IMR-90 (cell line): ENCODE measurements at regions not wholly inside any gene's neighbourhood (a gene's known extent, or its start where the extent isn't known, plus 50 kb on each side); places are given as distances from the start of the nearest gene placed in this dataset.

Experiments used
- ATAC-seq: fragments of 200-7000 bp; cut with Tn5 transposase; 2 replicates; pipeline ENCODE4 v1.9.1; 2020; ENCODE audit warnings: low read depth, mild to moderate bottlenecking, moderate library complexity
- BruUV-seq: library from RNA; stranded (reverse); fragments of 400-500 nt; replicated peaks from 2 replicates; lab custom pipeline; 2021; lab: Mats Ljungman, UMichigan
- CTCF ChIA-PET: fragments of 300-600 bp; formaldehyde crosslinking; extraction: SDS; loops from one replicate; lab custom pipeline; 2021; ENCODE audit warnings: antibody characterized with exemption; lab: Yijun Ruan, JAX
- POLR2A ChIA-PET: fragments of 300-600 bp; sonication (Branson Sonifier 250); formaldehyde crosslinking; loops from one replicate; lab custom pipeline; 2022; ENCODE audit warnings: antibody characterized with exemption; ENCODE audit not compliant: unreplicated experiment; lab: Charles Lee
- DNase-seq: peaks from one replicate; pipeline ENCODE4 v3.0.0; 2013
- H2AFZ ChIP-seq: replicated peaks from 2 replicates; pipeline ENCODE3; 2013; ENCODE audit warnings: low read length, mild to moderate bottlenecking; ENCODE audit not compliant: poor library complexity
- H2AK5ac ChIP-seq: 2 replicates; pipeline ENCODE4 v1.6.1; 2013; ENCODE audit warnings: low read depth, low read length, inconsistent platforms
- H2AK9ac ChIP-seq: replicated peaks from 2 replicates; pipeline ENCODE3; 2013; ENCODE audit warnings: mild to moderate bottlenecking, low read depth, low read length, moderate library complexity; ENCODE audit not compliant: poor library complexity
- H2BK120ac ChIP-seq: 2 replicates; pipeline ENCODE4 v1.6.1; 2013; ENCODE audit warnings: low read depth, low read length, inconsistent platforms
- H2BK15ac ChIP-seq: 3 replicates; pipeline ENCODE4 v1.6.1; 2013; ENCODE audit warnings: low read depth, low read length, inconsistent platforms
- H2BK20ac ChIP-seq: 2 replicates; pipeline ENCODE4 v1.6.1; 2013; ENCODE audit warnings: low read depth, mild to moderate bottlenecking, inconsistent platforms, low read length, moderate library complexity
- H2BK5ac ChIP-seq: 2 replicates; pipeline ENCODE4 v1.6.1; 2013; ENCODE audit warnings: mild to moderate bottlenecking, low read depth, low read length, inconsistent platforms; ENCODE audit not compliant: poor library complexity, severe bottlenecking
- H3K14ac ChIP-seq: replicated peaks from 2 replicates; pipeline ENCODE4 v1.6.1; 2013; ENCODE audit warnings: low read depth, low read length, inconsistent platforms
- H3K18ac ChIP-seq: 2 replicates; pipeline ENCODE4 v1.6.1; 2013; ENCODE audit warnings: low read depth, low read length, control low read depth
- H3K23ac ChIP-seq: 2 replicates; pipeline ENCODE4 v1.6.1; 2013; ENCODE audit warnings: low read depth, low read length, inconsistent platforms
- H3K27ac ChIP-seq: 2 replicates; pipeline ENCODE4 v1.5.1; 2013; ENCODE audit warnings: mild to moderate bottlenecking, control low read depth, low read length; ENCODE audit not compliant: insufficient read depth
- H3K27me3 ChIP-seq: 2 replicates; pipeline ENCODE4 v1.6.1; 2013; ENCODE audit warnings: low read length; ENCODE audit not compliant: control insufficient read depth, insufficient read depth
- H3K36me3 ChIP-seq: 2 replicates; pipeline ENCODE4 v1.6.1; 2013; ENCODE audit warnings: low read length, mixed read lengths; ENCODE audit not compliant: control insufficient read depth, insufficient read depth
- H3K4ac ChIP-seq: 2 replicates; pipeline ENCODE4 v1.6.1; 2013; ENCODE audit warnings: low read depth, low read length, inconsistent platforms
- H3K4me1 ChIP-seq: 2 replicates; pipeline ENCODE4 v1.6.1; 2013; ENCODE audit warnings: low read length, mixed read lengths; ENCODE audit not compliant: control insufficient read depth, insufficient read depth
- H3K4me2 ChIP-seq: 2 replicates; pipeline ENCODE4 v1.6.1; 2013; ENCODE audit warnings: low read depth, mild to moderate bottlenecking, control low read depth, low read length, moderate library complexity
- H3K4me3 ChIP-seq: 2 replicates; pipeline ENCODE4 v1.5.1; 2013; ENCODE audit warnings: low read depth, mild to moderate bottlenecking, control low read depth, low read length, moderate library complexity; ENCODE audit not compliant: insufficient read depth
- H3K56ac ChIP-seq: 2 replicates; pipeline ENCODE4 v1.6.1; 2013; ENCODE audit warnings: low read length, inconsistent platforms; ENCODE audit not compliant: insufficient read depth; ENCODE audit errors: extremely low read depth
- H3K79me1 ChIP-seq, 2 experiments: 2 replicates each; pipeline ENCODE4 v1.6.1; 2013; ENCODE audit warnings: low read length in 2 of 2, inconsistent platforms in 1 of 2, low read depth in 1 of 2
- H3K9ac ChIP-seq: 2 replicates; pipeline ENCODE4 v1.6.1; 2013; ENCODE audit warnings: low read depth, low read length, control low read depth
- H3K9me1 ChIP-seq: 2 replicates; pipeline ENCODE4 v1.6.1; 2013; ENCODE audit warnings: low read length, inconsistent platforms; ENCODE audit not compliant: insufficient read depth
- H3K9me3 ChIP-seq: 2 replicates; pipeline ENCODE4 v1.6.1; 2013; ENCODE audit warnings: low read length; ENCODE audit not compliant: control insufficient read depth, insufficient read depth
- H4K20me1 ChIP-seq: 2 replicates; pipeline ENCODE4 v1.6.1; 2013; ENCODE audit warnings: low read length, inconsistent platforms; ENCODE audit not compliant: insufficient read depth
- H4K5ac ChIP-seq: 2 replicates; pipeline ENCODE4 v1.6.1; 2013; ENCODE audit warnings: mild to moderate bottlenecking, low read depth, low read length, control low read depth
- H4K8ac ChIP-seq, 2 experiments: 2 replicates each; pipeline ENCODE4 v1.6.1; 2013; ENCODE audit warnings: low read depth in 2 of 2, low read length in 2 of 2, control low read depth in 1 of 2, inconsistent platforms in 1 of 2
- H4K91ac ChIP-seq: 2 replicates; pipeline ENCODE4 v1.6.1; 2013; ENCODE audit warnings: low read depth, low read length, inconsistent platforms; ENCODE audit not compliant: insufficient read depth
- BHLHE40 ChIP-seq: fragments of 150-350 bp; IDR thresholded peaks from 2 replicates; pipeline ENCODE4 v1.6.1; 2016; ENCODE audit warnings: mild to moderate bottlenecking, low read depth, low read length
- CEBPB ChIP-seq: IDR thresholded peaks from 2 replicates; pipeline ENCODE4 v1.6.1; 2012; ENCODE audit warnings: low read depth, low read length, improper control_type of control experiment
- CHD1 ChIP-seq: IDR thresholded peaks from 2 replicates; pipeline ENCODE4 v1.6.1; 2012; ENCODE audit warnings: low read depth, low read length, improper control_type of control experiment
- FOS ChIP-seq: fragments of 150-350 bp; IDR thresholded peaks from 2 replicates; pipeline ENCODE4 v1.6.1; 2016; ENCODE audit warnings: low read depth, low read length
- MAZ ChIP-seq: IDR thresholded peaks from 2 replicates; pipeline ENCODE4 v1.6.1; 2012; ENCODE audit warnings: low read depth, mild to moderate bottlenecking, low read length, improper control_type of control experiment, moderate library complexity, borderline replicate concordance
- POLR2A ChIP-seq: IDR thresholded peaks from 2 replicates; pipeline ENCODE4 v1.6.1; 2012; ENCODE audit warnings: mild to moderate bottlenecking, low read depth, low read length
- RCOR1 ChIP-seq: IDR thresholded peaks from 2 replicates; pipeline ENCODE4 v1.6.1; 2012; ENCODE audit warnings: mild to moderate bottlenecking, low read length, improper control_type of control experiment; ENCODE audit not compliant: insufficient replicate concordance
- WGBS, 2 experiments: methylation state at CpG; one replicate each; pipeline versions ENCODE4 v1.1.5 to v1.1.7; 2013; ENCODE audit warnings: missing lambda C conversion rate in 2 of 2; ENCODE audit not compliant: insufficient read length in 1 of 2; ENCODE audit errors: extremely low coverage in 2 of 2; 5-methylcytosine and 5-hydroxymethylcytosine counted together
- dilution Hi-C: fragments of 300-500 bp; cut with HindIII; formaldehyde crosslinking; loops from one replicate; pipeline ENCODE4 v1.14.3; 2018; ENCODE audit warnings: low sequenced_read_pairs; ENCODE audit not compliant: unreplicated experiment
- in situ Hi-C: fragments of 300-500 bp; cut with MboI; formaldehyde crosslinking; loops from 3 replicates; pipeline ENCODE4 v1.14.3; 2019; ENCODE audit warnings: low sequenced_read_pairs, inconsistent platforms, mixed read lengths
- intact Hi-C: fragments of 100-400 bp; cut with micrococcal nuclease; formaldehyde crosslinking; loops from 2 replicates; pipeline ENCODE4 v1.10.0; 2022

- H3K4ac ChIP-seq: no peak overlapping the region
- DNase-seq (no peak), ATAC-seq (no peak)
- no peak overlapping the region for H2BK120ac ChIP-seq
- H3K14ac ChIP-seq: no peak overlapping the region
- no peak overlapping the region for H4K91ac ChIP-seq
- no peaks in the 10 kb centered on the region for H3K9me1 ChIP-seq
- H3K4me3 ChIP-seq: no peak overlapping the region
- H3K18ac ChIP-seq: no peak overlapping the region
- no peak overlapping the region for H2BK20ac ChIP-seq
- H3K23ac ChIP-seq: no peak overlapping the region
- in situ Hi-C loops: no loop called here
- H3K27me3 ChIP-seq: peaks cover 17% of the 10 kb centered on the region
- H4K5ac ChIP-seq: no peak overlapping the region
- no CpG with 5 or more reads among the region's 5 CpGs for WGBS, 2 experiments
- H2BK5ac ChIP-seq: no peak overlapping the region
- CTCF ChIA-PET: interaction anchor here (1.0 kb wide), 1 partner anchor 18 kb away, joined by 4 read pairs; no protein-coding TSS in a partner anchor
- no peak overlapping the region for H2AK5ac ChIP-seq
- H4K20me1 ChIP-seq: no peaks in the 10 kb centered on the region
- TF ChIP-seq BHLHE40 (no peak), CHD1 (no peak), POLR2A (no peak), MAZ (no peak), FOS (no peak), RCOR1 (no peak), CEBPB (no peak)
- BruUV-seq: no TSS peak
- POLR2A ChIA-PET: no interaction called here
- no peak overlapping the region for H2BK15ac ChIP-seq
- no peaks in the 10 kb centered on the region for H3K4me1 ChIP-seq
- no peak overlapping the region for H3K56ac ChIP-seq
- H3K27ac ChIP-seq: no peak overlapping the region
- intact Hi-C loops: no loop called here
- H3K9ac ChIP-seq: no peak overlapping the region
- no peaks in the 10 kb centered on the region for H3K79me1 ChIP-seq
- H2AK9ac ChIP-seq: no peak overlapping the region
- no peaks in the 10 kb centered on the region for H3K36me3 ChIP-seq
- dilution Hi-C loops: no loop called here
- no peak overlapping the region for H2AFZ ChIP-seq
- no peaks in the 10 kb centered on the region for H3K9me3 ChIP-seq
- no peak overlapping the region for H4K8ac ChIP-seq
- H3K4me2 ChIP-seq: no peak overlapping the region
These were observed 60.2 kb upstream of the KL start for GRCh38 chr13:32955881-32956594.
